Ovary (tissue), 7 donors: ENCODE measurements at regions not wholly inside any gene's neighbourhood (a gene's known extent, or its start where the extent isn't known, plus 50 kb on each side); places are given as distances from the start of the nearest gene placed in this dataset.
"Not testable (repeated sequence)": the region's sequence is repeated elsewhere in the genome, so short reads cannot be mapped to it uniquely, and the experiment has no call there.

ENCODE experiments used
- DNase-seq, 5 donors: peaks; one replicate each; pipeline ENCODE4 v3.0.0-alpha.2; 2019 to 2020
- H3K27ac ChIP-seq, 2 donors: fragments of 200-600 bp; one replicate each; pipeline versions ENCODE4 v1.5.1 to v1.8.0; 2019 to 2022
- H3K27me3 ChIP-seq: fragments of 200-600 bp; one replicate; pipeline ENCODE4 v1.8.0; 2022
- H3K36me3 ChIP-seq: fragments of 200-600 bp; sonication (generic); one replicate; pipeline ENCODE4 v1.5.1; 2019
- H3K4me1 ChIP-seq: one replicate; pipeline ENCODE4 v1.8.1; 2013; ENCODE audit warnings: mild to moderate bottlenecking, moderate library complexity; ENCODE audit not compliant: insufficient read depth
- H3K4me3 ChIP-seq: fragments of 200-600 bp; sonication (generic); one replicate; pipeline ENCODE4 v1.5.1; 2017
- H3K9me3 ChIP-seq, 2 donors: fragments of 200-600 bp in 1 of 2; sonication (generic) in 1 of 2; one replicate each; pipeline versions ENCODE4 v1.5.1 to v1.8.1; 2013 to 2019; ENCODE audit warnings: mild to moderate bottlenecking in 1 of 2, moderate library complexity in 1 of 2
- CTCF ChIP-seq, 3 donors: fragments of 450-650 bp in 2 of 3; fragments of 200-600 bp in 1 of 3; IDR thresholded peaks; one replicate each; pipeline versions ENCODE4 v1.5.1 to v1.8.0; 2016 to 2022; ENCODE audit warnings: antibody characterized with exemption in 3 of 3, mild to moderate bottlenecking in 1 of 3
- EP300 ChIP-seq: sonication (generic); formaldehyde crosslinking; IDR thresholded peaks from one replicate; pipeline ENCODE4 v1.6.1; 2017; ENCODE audit warnings: antibody characterized with exemption
- POLR2A ChIP-seq: fragments of 450-650 bp; IDR thresholded peaks from one replicate; pipeline ENCODE4 v1.6.1; 2017; ENCODE audit warnings: antibody characterized with exemption, mild to moderate bottlenecking, moderate library complexity
- WGBS, 3 donors: extraction: QIAGEN DNeasy Blood & Tissue Kit in 1 of 3; methylation state at CpG; one replicate each; pipeline versions ENCODE4 v1.1.5 to v1.1.7; 2013 to 2017; 5-methylcytosine and 5-hydroxymethylcytosine counted together
- intact Hi-C, 4 donors: fragments of 100-400 bp; cut with DNase I; formaldehyde crosslinking; loops; one replicate each; pipeline versions ENCODE4 v1.11.0 to v1.15.1; 2022 to 2023
- donor health status: DM: no; HTN: no; CAD: no; lungs with moderate emphysema.
- donor health status: DM: no; HTN: no; CAD: no.
- donor health status: Bipolar disorder and iron deficiency.
- donor health status: DM: no; HTN: no; CAD: no.
- donor health status: DM: yes; HTN: yes; CAD: no.

- peak in 1 of 5 donors; percentile 5 for DNase-seq
- Histone ChIP-seq H3K4me1 (peaks cover 9% of the 10 kb centered on the region), H3K36me3 (no peaks in the 10 kb centered on the region), H3K27ac (no peak overlapping the region), H3K9me3 (no peaks in the 10 kb centered on the region), H3K4me3 (no peak overlapping the region), H3K27me3 (no peaks in the 10 kb centered on the region)
- TF ChIP-seq POLR2A, result no peak
- no peak for TF ChIP-seq EP300
- no peak for TF ChIP-seq CTCF (IDR thresholded peaks at IDR 0.05)
- intact Hi-C loops, result no loop called here
- 81 to 89% (median 87%) methylated on average over 15 of the region's 15 CpGs for WGBS, 3 donors
Measured at GRCh38 chr2:239829326-239829725, 195.8 kb downstream of the NDUFA10 start.

- peaks cover 10% of the 10 kb centered on the region for H3K4me1 ChIP-seq
- H3K4me3 ChIP-seq, H3K27me3 ChIP-seq, H3K9me3 ChIP-seq, H3K36me3 ChIP-seq, intact Hi-C loops, H3K27ac ChIP-seq: not testable (repeated sequence)
- WGBS, 3 donors, result 90 to 98% (median 96%) methylated on average over 12 of the region's 12 CpGs
- peak in 1 of 5 donors; percentile 3 for DNase-seq
Measured at GRCh38 chr2:239828973-239829275, 196.2 kb downstream of the NDUFA10 start.

DNA sequence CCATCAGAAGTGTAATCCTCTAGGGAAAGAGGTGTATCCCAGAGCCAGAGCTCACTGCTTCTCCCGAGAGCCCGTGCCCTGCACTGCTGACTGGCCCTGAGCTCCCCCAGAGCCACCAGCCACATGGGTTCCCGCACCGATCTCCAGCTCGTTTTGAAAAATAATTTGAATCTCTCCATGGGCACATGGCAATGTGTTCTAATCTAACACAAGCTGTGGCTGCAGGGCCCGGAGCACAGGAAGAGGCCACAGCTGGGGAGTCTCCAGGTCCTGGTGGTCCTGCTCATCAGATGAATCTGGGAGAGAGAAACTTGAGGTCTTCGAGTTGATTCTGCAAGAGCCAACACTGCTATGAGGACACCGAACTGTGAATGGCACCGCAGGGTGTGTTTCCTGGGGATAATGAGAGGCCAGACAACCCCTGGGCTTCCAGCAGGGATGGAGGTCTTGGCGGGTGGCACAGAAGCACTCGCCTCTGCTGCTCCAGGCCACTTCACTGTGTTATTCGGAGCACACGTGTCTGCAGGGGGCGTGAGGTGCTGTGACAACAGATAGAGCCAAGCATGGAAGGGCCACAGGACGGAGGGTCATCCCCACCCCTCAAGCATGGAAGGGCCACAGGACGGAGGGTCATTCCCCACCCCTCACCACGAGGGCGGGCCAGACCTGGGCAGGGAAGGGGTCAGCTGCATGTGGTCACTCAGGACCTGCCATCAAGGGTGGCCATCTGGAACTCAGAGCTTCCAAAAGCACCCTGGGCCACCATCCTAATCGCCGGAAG lies 196.8 kb downstream of the NDUFA10 start:
- no peaks in the 10 kb centered on the region for H3K9me3 ChIP-seq
- no peaks in the 10 kb centered on the region for H3K36me3 ChIP-seq
- H3K27ac ChIP-seq, result no peak overlapping the region
- intact Hi-C loops, result no loop called here
- H3K4me3 ChIP-seq, result no peak overlapping the region
- H3K27me3 ChIP-seq, result no peaks in the 10 kb centered on the region
- peaks cover 10% of the 10 kb centered on the region for H3K4me1 ChIP-seq
- 80 to 91% (median 89%) methylated on average over 19 to 20 of the region's 20 CpGs for WGBS, 3 donors
- DNase-seq, result peak in 3 of 5 donors; percentile 4 to 12 (median 8)
- TF ChIP-seq CTCF (IDR thresholded peaks at IDR 0.05) (no peak), EP300 (no peak), POLR2A (no peak)

DNA sequence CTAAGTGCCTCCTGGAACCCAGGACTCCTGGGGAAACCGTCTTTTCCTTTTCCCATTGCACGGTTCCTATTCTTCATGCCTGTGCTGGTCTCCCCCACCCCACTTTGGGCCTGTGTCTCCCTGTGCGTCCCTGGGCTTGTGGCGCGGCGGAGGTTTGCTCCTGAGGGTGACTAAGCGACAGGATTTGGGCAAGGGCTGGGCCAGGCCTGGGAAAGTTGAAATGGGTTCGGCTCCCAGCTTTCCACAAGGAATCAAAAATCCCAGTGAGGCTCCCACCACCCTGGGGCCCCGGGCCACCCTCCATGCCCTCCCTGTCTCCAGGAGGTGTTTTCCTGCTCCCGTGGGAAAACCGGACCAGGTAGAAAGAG lies 197.6 kb downstream of the NDUFA10 start:
- WGBS, 3 donors, result 92 to 94% (median 92%) methylated on average over 11 of the region's 11 CpGs
- intact Hi-C loops, result no loop called here

More for the DNA sequence above, 197.6 kb downstream of the NDUFA10 start:
- Histone ChIP-seq H3K9me3 (no peaks in the 10 kb centered on the region), H3K27ac (no peak overlapping the region), H3K4me3 (no peak overlapping the region), H3K27me3 (no peaks in the 10 kb centered on the region), H3K4me1 (peaks cover 10% of the 10 kb centered on the region), H3K36me3 (no peaks in the 10 kb centered on the region)
- TF ChIP-seq POLR2A, result no peak
- no peak for TF ChIP-seq CTCF (IDR thresholded peaks at IDR 0.05)
- no peak for TF ChIP-seq EP300
- peak in 1 of 5 donors; percentile 17 for DNase-seq
